Endothelial cell of umbilical vein (primary cell): ENCODE measurements at regions not wholly inside any gene's neighbourhood (a gene's known extent, or its start where the extent isn't known, plus 50 kb on each side); places are given as distances from the start of the nearest gene placed in this dataset.
"Not testable (repeated sequence)": the region's sequence is repeated elsewhere in the genome, so short reads cannot be mapped to it uniquely, and the experiment has no call there.

Experiments used
- BruUV-seq: library from RNA; stranded (reverse); fragments of 400-500 nt; replicated peaks from 2 replicates; lab custom pipeline; 2021; lab: Mats Ljungman, UMichigan
- CTCF ChIA-PET: fragments of 300-600, 350-600 bp; sonication (Branson Sonifier 250); formaldehyde crosslinking; loops from one replicate; lab custom pipeline; 2021; ENCODE audit warnings: antibody characterized with exemption, inconsistent platforms; lab: Charles Lee
- POLR2A ChIA-PET: fragments of 300-600, 350-600 bp; sonication (Branson Sonifier 250); formaldehyde crosslinking; loops from one replicate; lab custom pipeline; 2021; ENCODE audit warnings: antibody characterized with exemption, inconsistent platforms; lab: Charles Lee
- DNase-seq: peaks from one replicate; pipeline ENCODE4 v3.0.0-alpha.2; 2011; ENCODE audit warnings: low read depth, low spot score
- FAIRE-seq: peaks from 2 replicates; lab custom pipeline; 2011; peaks lifted over from hg19 to GRCh38; lab: Jason Lieb, UNC
- H2AFZ ChIP-seq: 2 replicates; pipeline ENCODE4 v1.6.0; 2012; ENCODE audit warnings: low read depth, low read length, control low read depth, inconsistent platforms
- H3K27ac ChIP-seq: 2 replicates; pipeline ENCODE4 v1.5.1; 2011; ENCODE audit warnings: low read depth, mild to moderate bottlenecking, control low read depth, low read length, moderate library complexity; ENCODE audit not compliant: insufficient read depth
- H3K27me3 ChIP-seq, 2 experiments: 2 replicates each; pipeline versions ENCODE4 v1.6.0 to v1.6.1; 2011; ENCODE audit warnings: low read length in 2 of 2, mixed read lengths in 1 of 2; ENCODE audit not compliant: control insufficient read depth in 2 of 2, insufficient read depth in 2 of 2
- H3K36me3 ChIP-seq, 2 experiments: 2 replicates in 1 of 2; 3 replicates in 1 of 2; pipeline ENCODE4 v1.5.1; 2011; ENCODE audit warnings: low read length in 2 of 2, mild to moderate bottlenecking in 1 of 2, moderate library complexity in 1 of 2; ENCODE audit not compliant: control insufficient read depth in 2 of 2, insufficient read depth in 2 of 2; ENCODE audit errors: extremely low read depth in 1 of 2
- H3K4me1 ChIP-seq: 3 replicates; pipeline ENCODE4 v1.5.1; 2011; ENCODE audit warnings: mild to moderate bottlenecking, low read length; ENCODE audit not compliant: control insufficient read depth, insufficient read depth; ENCODE audit errors: extremely low read depth
- H3K4me2 ChIP-seq: 2 replicates; pipeline ENCODE4 v1.6.1; 2011; ENCODE audit warnings: low read length, control low read depth, mixed read lengths; ENCODE audit not compliant: insufficient read depth
- H3K4me3 ChIP-seq, 3 experiments: fragments of 200-600 bp in 1 of 3; sonication (generic), shearing (Covaris generic) in 1 of 3; replicated peaks in 1 of 3; 2 replicates each; pipeline ENCODE4 v1.5.1; 2011 to 2016; ENCODE audit warnings: control low read depth in 3 of 3, low read length in 3 of 3, mild to moderate bottlenecking in 2 of 3, inconsistent platforms in 1 of 3, low read depth in 1 of 3, moderate library complexity in 1 of 3; ENCODE audit not compliant: insufficient read depth in 1 of 3
- H3K79me2 ChIP-seq: 2 replicates; pipeline ENCODE4 v1.6.0; 2012; ENCODE audit warnings: low read length, inconsistent platforms; ENCODE audit not compliant: control insufficient read depth, insufficient read depth
- H3K9ac ChIP-seq: replicated peaks from 2 replicates; pipeline ENCODE3; 2011; ENCODE audit warnings: low read length, control low read depth; ENCODE audit not compliant: insufficient read depth; ENCODE audit errors: extremely low read depth
- H3K9me1 ChIP-seq: replicated peaks from 3 replicates; pipeline ENCODE4 v1.6.0; 2011; ENCODE audit warnings: mild to moderate bottlenecking, low read length; ENCODE audit not compliant: control insufficient read depth, insufficient read depth; ENCODE audit errors: extremely low read depth
- H3K9me3 ChIP-seq: replicated peaks from 2 replicates; pipeline ENCODE4 v1.5.1; 2012; ENCODE audit warnings: low read length, inconsistent platforms; ENCODE audit not compliant: control insufficient read depth, insufficient read depth
- H4K20me1 ChIP-seq: replicated peaks from 2 replicates; pipeline ENCODE3; 2011; ENCODE audit warnings: mild to moderate bottlenecking, low read length; ENCODE audit not compliant: control insufficient read depth, insufficient read depth; ENCODE audit errors: extremely low read depth
- EZH2 ChIP-seq: IDR thresholded peaks from 2 replicates; pipeline ENCODE4 v1.6.1; 2012; ENCODE audit warnings: borderline replicate concordance, low read depth, mild to moderate bottlenecking, moderate library complexity, low read length, inconsistent platforms; ENCODE audit not compliant: severe bottlenecking
- FOS ChIP-seq: IDR thresholded peaks from 2 replicates; pipeline ENCODE4 v1.6.1; 2011; ENCODE audit warnings: mild to moderate bottlenecking, low read length, moderate library complexity, borderline replicate concordance; ENCODE audit not compliant: insufficient read depth
- GATA2 ChIP-seq: IDR thresholded peaks from 2 replicates; pipeline ENCODE4 v1.7.0; 2011; ENCODE audit warnings: low read depth, mild to moderate bottlenecking, moderate library complexity, mixed read lengths, low read length; ENCODE audit not compliant: insufficient read length, insufficient read depth
- JUN ChIP-seq: IDR thresholded peaks from 2 replicates; pipeline ENCODE4 v1.6.1; 2011; ENCODE audit warnings: borderline replicate concordance, low read depth; ENCODE audit not compliant: insufficient read length, insufficient read depth
- MYC ChIP-seq: IDR thresholded peaks from one replicate; pipeline ENCODE4 v1.6.1; 2011; ENCODE audit warnings: mild to moderate bottlenecking, low read depth, low read length
- POLR2A ChIP-seq: IDR thresholded peaks from 2 replicates; pipeline ENCODE4 v1.6.1; 2012; ENCODE audit warnings: low read depth, mild to moderate bottlenecking, control low read depth, low read length
- POLR2AphosphoS5 ChIP-seq: IDR thresholded peaks from 2 replicates; pipeline ENCODE4 v1.6.1; 2012; ENCODE audit warnings: low read depth, mild to moderate bottlenecking, control low read depth, low read length, moderate library complexity; ENCODE audit not compliant: insufficient read depth
- dilution Hi-C: fragments of 300-500 bp; cut with MboI; formaldehyde crosslinking; loops from one replicate; pipeline ENCODE4 v1.15.0; 2019; ENCODE audit warnings: low sequenced_read_pairs; ENCODE audit not compliant: extremely low pct_ligation_motif_present
- intact Hi-C: fragments of 100-400 bp; cut with micrococcal nuclease; formaldehyde crosslinking; loops from one replicate; pipeline ENCODE4 v1.10.0; 2022
- TF ChIP-seq, protein P1 (sequence below), 2 donors: IDR thresholded peaks; 1 replicate in 1 of 2; 2 replicates in 1 of 2; pipeline ENCODE4 v1.5.1; 2011; ENCODE audit warnings: low read length in 2 of 2, mild to moderate bottlenecking in 2 of 2, moderate library complexity in 2 of 2, control low read depth in 1 of 2, inconsistent platforms in 1 of 2, low read depth in 1 of 2; ENCODE audit not compliant: insufficient read depth in 1 of 2; ENCODE audit errors: extremely low read depth in 1 of 2
- TF ChIP-seq, protein P2 (sequence below): IDR thresholded peaks from 2 replicates; pipeline ENCODE4 v1.6.1; 2011; ENCODE audit not compliant: insufficient read depth, insufficient read length

DNA sequence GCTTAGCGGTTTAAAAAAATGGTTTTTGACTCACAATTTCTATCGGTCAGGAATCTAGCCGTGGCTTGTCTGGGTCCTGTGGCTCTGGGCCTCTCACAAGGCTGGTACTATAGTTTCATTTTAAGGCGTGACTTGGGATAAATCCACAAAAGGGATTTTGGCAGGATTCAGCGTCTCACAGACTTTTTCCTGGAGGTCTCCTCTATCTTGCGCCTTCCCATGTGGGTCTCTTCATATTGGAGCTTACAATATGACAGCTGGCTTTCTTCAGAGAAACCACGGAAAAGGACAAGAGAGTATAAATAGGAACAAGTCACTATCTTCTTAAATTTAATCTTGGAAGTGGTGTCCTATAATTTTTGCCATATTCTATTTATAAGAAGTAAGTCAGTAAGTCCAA, 250.5 kb downstream of the DSC3 start:
- H3K79me2 ChIP-seq = no peaks in the 10 kb centered on the region
- no peaks in the 10 kb centered on the region for H3K36me3 ChIP-seq
- no peak overlapping the region for H3K27ac ChIP-seq
- POLR2A ChIA-PET = no interaction called here
- no peak overlapping the region for H3K9ac ChIP-seq
- no peak for FAIRE-seq
- intact Hi-C loops (no loop called here), dilution Hi-C loops (no loop called here)
- H3K9me1 ChIP-seq = no peaks in the 10 kb centered on the region
- BruUV-seq = no TSS peak
- no peak overlapping the region for H3K4me2 ChIP-seq
- TF ChIP-seq FOS (no peak), MYC (no peak), POLR2AphosphoS5 (no peak), JUN (no peak), EZH2 (no peak), POLR2A (no peak), GATA2 (no peak)
- TF ChIP-seq, protein P1, sequence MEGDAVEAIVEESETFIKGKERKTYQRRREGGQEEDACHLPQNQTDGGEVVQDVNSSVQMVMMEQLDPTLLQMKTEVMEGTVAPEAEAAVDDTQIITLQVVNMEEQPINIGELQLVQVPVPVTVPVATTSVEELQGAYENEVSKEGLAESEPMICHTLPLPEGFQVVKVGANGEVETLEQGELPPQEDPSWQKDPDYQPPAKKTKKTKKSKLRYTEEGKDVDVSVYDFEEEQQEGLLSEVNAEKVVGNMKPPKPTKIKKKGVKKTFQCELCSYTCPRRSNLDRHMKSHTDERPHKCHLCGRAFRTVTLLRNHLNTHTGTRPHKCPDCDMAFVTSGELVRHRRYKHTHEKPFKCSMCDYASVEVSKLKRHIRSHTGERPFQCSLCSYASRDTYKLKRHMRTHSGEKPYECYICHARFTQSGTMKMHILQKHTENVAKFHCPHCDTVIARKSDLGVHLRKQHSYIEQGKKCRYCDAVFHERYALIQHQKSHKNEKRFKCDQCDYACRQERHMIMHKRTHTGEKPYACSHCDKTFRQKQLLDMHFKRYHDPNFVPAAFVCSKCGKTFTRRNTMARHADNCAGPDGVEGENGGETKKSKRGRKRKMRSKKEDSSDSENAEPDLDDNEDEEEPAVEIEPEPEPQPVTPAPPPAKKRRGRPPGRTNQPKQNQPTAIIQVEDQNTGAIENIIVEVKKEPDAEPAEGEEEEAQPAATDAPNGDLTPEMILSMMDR (IDR thresholded peaks at IDR 0.05; ENCODE audit: extremely low read depth in 1 of 2, insufficient read depth in 1 of 2, low read depth in 1 of 2, low read length in 2 of 2) = no peak
- TF ChIP-seq, protein P2, sequence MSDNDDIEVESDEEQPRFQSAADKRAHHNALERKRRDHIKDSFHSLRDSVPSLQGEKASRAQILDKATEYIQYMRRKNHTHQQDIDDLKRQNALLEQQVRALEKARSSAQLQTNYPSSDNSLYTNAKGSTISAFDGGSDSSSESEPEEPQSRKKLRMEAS = no peak
- DNase-seq = no peak
- no peaks in the 10 kb centered on the region for H3K27me3 ChIP-seq
- H3K4me3 ChIP-seq = no peak overlapping the region
- CTCF ChIA-PET = no interaction called here
- peaks cover 2% of the 10 kb centered on the region for H3K9me3 ChIP-seq
- no peaks in the 10 kb centered on the region for H3K4me1 ChIP-seq
- no peak overlapping the region for H2AFZ ChIP-seq
- H4K20me1 ChIP-seq = no peaks in the 10 kb centered on the region

DNA sequence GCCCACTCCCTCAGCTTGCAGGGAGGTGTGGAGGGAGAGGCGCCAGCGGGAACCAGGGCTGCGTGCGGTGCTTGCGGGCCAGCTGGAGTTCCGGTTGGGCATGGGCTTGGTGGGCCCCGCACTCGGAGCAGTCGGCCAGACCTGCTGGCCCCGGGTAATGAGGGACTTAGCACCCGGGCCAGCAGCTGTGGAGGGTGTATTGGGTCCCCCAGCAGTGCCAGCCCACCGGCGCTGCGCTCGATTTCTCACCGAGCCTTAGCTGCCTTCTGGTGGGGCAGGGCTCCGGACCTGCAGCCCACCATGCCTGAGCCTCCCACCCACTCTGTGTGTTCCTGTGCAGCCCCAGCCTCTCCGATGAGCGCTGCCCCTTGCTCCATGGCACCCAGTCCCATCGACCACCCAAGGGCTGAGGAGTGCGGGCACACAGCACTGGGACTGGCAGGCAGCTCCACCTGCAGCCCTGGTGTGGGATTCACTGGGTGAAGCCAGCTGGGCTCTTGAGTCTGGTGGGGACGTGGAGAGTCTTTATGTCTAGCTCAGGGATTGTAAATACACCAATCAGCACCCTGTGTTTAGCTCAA, 254.0 kb downstream of the DSC3 start:
- BruUV-seq, H3K27ac ChIP-seq, H3K9me1 ChIP-seq, H2AFZ ChIP-seq, FAIRE-seq, H3K9ac ChIP-seq, H3K4me2 ChIP-seq, POLR2A ChIA-PET, dilution Hi-C loops, H3K9me3 ChIP-seq, DNase-seq, H3K79me2 ChIP-seq, H3K36me3 ChIP-seq, H3K27me3 ChIP-seq, intact Hi-C loops, H4K20me1 ChIP-seq, CTCF ChIA-PET, H3K4me1 ChIP-seq, H3K4me3 ChIP-seq: not testable (repeated sequence)
